ENCODE measurements at regions not wholly inside any gene's neighbourhood (a gene's known extent, or its start where the extent isn't known, plus 50 kb on each side); places are given as distances from the start of the nearest gene placed in this dataset.

- TF ChIP-seq CTCF (optimal IDR thresholded peaks at IDR 0.05 in 1 of 3, IDR thresholded peaks at IDR 0.05 in 1 of 3, conservative IDR thresholded peaks at IDR 0.05 in 1 of 3; ENCODE audit: extremely low read depth in 1 of 3, insufficient read depth in 2 of 3, low read length in 3 of 3) (no peak), EZH2 (IDR thresholded peaks at IDR 0.05; ENCODE audit: low read length) (no peak)
These were observed 199.1 kb upstream of the KCND3 start for GRCh38 chr1:112188611-112189010.
